ENCODE measurements at regions not wholly inside any gene's neighbourhood (a gene's known extent, or its start where the extent isn't known, plus 50 kb on each side); places are given as distances from the start of the nearest gene placed in this dataset.

GRCh38 chr2:8103085-8103708 lies 578.7 kb upstream of the ID2 start (continued):
- no peak for TF ChIP-seq HMGN3 (IDR thresholded peaks at IDR 0.05; ENCODE audit: borderline replicate concordance, extremely low read depth, insufficient read length, low read depth, low read length)
- no peak for TF ChIP-seq SRSF9 (IDR thresholded peaks at IDR 0.05; ENCODE audit: borderline replicate concordance, low read depth, low read length)
- TF ChIP-seq ZNF41 (CRISPR knock-in tag; conservative IDR thresholded peaks at IDR 0.05) = no peak
- TF ChIP-seq KLF1 (tag; IDR thresholded peaks at IDR 0.05) = no peak
- TF ChIP-seq MYC (IDR thresholded peaks at IDR 0.05; ENCODE audit: low read depth, low read length) = no peak
- TF ChIP-seq MYC (CRISPR knock-in tag; IDR thresholded peaks at IDR 0.05; ENCODE audit: borderline replicate concordance, low read depth) = no peak

GRCh38 chr2:8107150-8107549 lies 574.7 kb upstream of the ID2 start:
- Histone ChIP-seq H3K4me1 (replicated peaks in 1 of 2; ENCODE audit: control insufficient read depth in 2 of 2, insufficient read depth in 2 of 2, low read length in 2 of 2) (no peaks in the 10 kb centered on the region), H3K36me3 (ENCODE audit: control insufficient read depth, insufficient read depth, low read length) (no peaks in the 10 kb centered on the region), H3K27me3 (ENCODE audit: control insufficient read depth in 2 of 2, insufficient read depth in 2 of 2, low read length in 2 of 2) (peaks cover 2 to 4% of the 10 kb centered on the region in 2 experiments; a peak in 2 of 5 replicates), H3K27ac (ENCODE audit: extremely low read depth, low read depth, low read length) (no peak overlapping the region), H4K20me1 (replicated peaks; ENCODE audit: control insufficient read depth, insufficient read depth, low read length) (no peaks in the 10 kb centered on the region), H3K9ac (ENCODE audit: insufficient read depth in 1 of 2, low read depth in 2 of 2, low read length in 2 of 2) (no peak overlapping the region), H3K9me1 (ENCODE audit: control insufficient read depth, insufficient read depth, low read length) (no peaks in the 10 kb centered on the region), H3K4me3 (no peak overlapping the region), H3K79me2 (ENCODE audit: control insufficient read depth, insufficient read depth, low read length) (no peaks in the 10 kb centered on the region), H2AFZ (ENCODE audit: low read depth, low read length) (no peak overlapping the region), H3K9me3 (replicated peaks; ENCODE audit: control insufficient read depth, insufficient read depth, low read depth, low read length) (no peaks in the 10 kb centered on the region), H3K4me2 (ENCODE audit: insufficient read depth, low read length) (no peak overlapping the region)
- in situ Hi-C loops (cut with MboI) = no loop called here
- intact Hi-C loops (cut with micrococcal nuclease) = no loop called here
- 0% methylated on average over 1 of the region's 1 CpG for WGBS (ENCODE audit: insufficient coverage, low coverage, missing lambda C conversion rate)
- no TSS peak for BruUV-seq (replicated peaks)
- CTCF ChIA-PET (ENCODE audit: low intra/inter-chr PET ratio) = no interaction called here
- no peak for DNase-seq (ENCODE audit: extremely low read depth in 1 of 4, low spot score in 3 of 4)
- ATAC-seq = no peak
- TF ChIP-seq SRF (CRISPR knock-in tag; IDR thresholded peaks at IDR 0.05) (peak in 1 of 2 experiments; percentile 80; a peak in 2 of 4 replicates), GMEB1 (CRISPR knock-in tag; IDR thresholded peaks at IDR 0.05) (no peak), RFX1 (IDR thresholded peaks at IDR 0.05) (peak; percentile 61)
- POLR2A ChIA-PET = no interaction called here
- peak; percentile 37 for FAIRE-seq

Data from K562 (cell line).